Loucy (cell line): ENCODE measurements at regions not wholly inside any gene's neighbourhood (a gene's known extent, or its start where the extent isn't known, plus 50 kb on each side); places are given as distances from the start of the nearest gene placed in this dataset.

Source experiments
- EZH2phosphoT487 ChIP-seq: fragments of 200-600 bp; IDR thresholded peaks from 2 replicates; pipeline ENCODE4 v1.6.1; 2018; ENCODE audit warnings: antibody characterized with exemption, mild to moderate bottlenecking, moderate library complexity, borderline replicate concordance
- TF ChIP-seq, protein P1 (sequence below): fragments of 200-600 bp; sonication (generic); conservative IDR thresholded peaks from 2 replicates; pipeline ENCODE4 v1.5.1; 2014; ENCODE audit warnings: mild to moderate bottlenecking, antibody characterized with exemption, low read length

DNA sequence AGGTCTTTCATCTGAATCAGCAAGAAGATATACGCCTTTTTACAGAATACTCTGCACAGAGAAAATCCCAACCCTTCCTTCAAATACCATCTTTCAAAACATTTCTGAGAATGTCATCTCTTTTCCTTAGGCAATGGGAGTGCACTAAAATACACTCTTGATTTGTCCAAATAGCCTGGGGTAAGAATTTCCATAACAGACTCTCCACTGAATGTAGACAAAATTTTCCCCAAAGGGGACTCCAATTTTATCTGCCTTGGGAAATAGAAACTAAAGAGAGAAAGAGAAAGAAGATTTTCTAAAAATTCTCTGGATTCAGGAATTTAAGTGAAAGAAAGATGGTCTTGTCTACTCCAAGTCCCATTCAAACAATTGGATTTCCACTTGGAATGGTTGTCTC lies 394.5 kb upstream of the CHAC2 start:
- TF ChIP-seq, protein P1, sequence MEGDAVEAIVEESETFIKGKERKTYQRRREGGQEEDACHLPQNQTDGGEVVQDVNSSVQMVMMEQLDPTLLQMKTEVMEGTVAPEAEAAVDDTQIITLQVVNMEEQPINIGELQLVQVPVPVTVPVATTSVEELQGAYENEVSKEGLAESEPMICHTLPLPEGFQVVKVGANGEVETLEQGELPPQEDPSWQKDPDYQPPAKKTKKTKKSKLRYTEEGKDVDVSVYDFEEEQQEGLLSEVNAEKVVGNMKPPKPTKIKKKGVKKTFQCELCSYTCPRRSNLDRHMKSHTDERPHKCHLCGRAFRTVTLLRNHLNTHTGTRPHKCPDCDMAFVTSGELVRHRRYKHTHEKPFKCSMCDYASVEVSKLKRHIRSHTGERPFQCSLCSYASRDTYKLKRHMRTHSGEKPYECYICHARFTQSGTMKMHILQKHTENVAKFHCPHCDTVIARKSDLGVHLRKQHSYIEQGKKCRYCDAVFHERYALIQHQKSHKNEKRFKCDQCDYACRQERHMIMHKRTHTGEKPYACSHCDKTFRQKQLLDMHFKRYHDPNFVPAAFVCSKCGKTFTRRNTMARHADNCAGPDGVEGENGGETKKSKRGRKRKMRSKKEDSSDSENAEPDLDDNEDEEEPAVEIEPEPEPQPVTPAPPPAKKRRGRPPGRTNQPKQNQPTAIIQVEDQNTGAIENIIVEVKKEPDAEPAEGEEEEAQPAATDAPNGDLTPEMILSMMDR = no peak
- no peak for TF ChIP-seq EZH2phosphoT487
